Activated CD4-positive, alpha-beta T cell treated with anti-CD3 and anti-CD28 coated beads for 48 hours (primary cell): ENCODE measurements at regions not wholly inside any gene's neighbourhood (a gene's known extent, or its start where the extent isn't known, plus 50 kb on each side); places are given as distances from the start of the nearest gene placed in this dataset.
"Not testable (repeated sequence)": the region's sequence is repeated elsewhere in the genome, so short reads cannot be mapped to it uniquely, and the experiment has no call there.

ENCODE experiments used
- DNase-seq: peaks from one replicate; pipeline ENCODE4 v3.0.0-alpha.2; 2020

DNA sequence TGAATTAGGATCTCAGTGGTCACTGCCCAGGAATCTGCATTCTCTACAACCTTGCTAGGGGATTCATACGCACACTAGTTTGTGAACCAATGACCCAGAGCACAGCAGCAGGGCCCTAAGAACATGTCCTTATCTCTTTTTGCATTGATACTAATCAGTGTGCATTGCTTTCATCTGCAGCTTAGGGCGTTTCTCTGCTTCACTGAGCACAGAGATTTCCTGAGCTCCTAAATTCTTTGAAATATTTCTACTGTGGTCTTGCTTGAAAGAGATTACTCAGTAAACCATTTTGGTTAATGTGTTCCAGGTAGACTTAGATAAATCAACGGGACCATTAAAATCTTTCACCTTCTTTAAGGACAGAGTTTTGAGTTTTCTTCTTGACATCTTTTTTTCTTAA, 351.3 kb upstream of the KITLG start:
- DNase-seq = no peak

DNA sequence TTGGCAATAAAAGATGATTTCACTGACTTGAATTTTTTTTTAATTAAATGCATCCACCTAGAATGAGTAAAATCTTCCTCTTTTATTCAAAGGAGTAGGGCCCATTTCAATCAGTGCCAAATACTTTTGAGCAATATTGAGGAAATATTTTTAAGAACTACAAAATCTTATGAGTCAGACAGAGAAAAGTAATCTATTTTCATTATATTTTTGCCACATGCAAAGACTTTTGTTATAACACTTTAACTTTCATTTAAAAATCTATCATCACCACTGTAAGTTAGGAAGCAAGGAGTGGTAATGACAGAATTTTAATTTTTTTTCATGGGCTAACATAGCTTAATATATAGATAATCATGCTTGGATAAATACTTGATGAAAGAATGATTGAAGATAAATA, 345.2 kb upstream of the KITLG start:
- DNase-seq = no peak

DNA sequence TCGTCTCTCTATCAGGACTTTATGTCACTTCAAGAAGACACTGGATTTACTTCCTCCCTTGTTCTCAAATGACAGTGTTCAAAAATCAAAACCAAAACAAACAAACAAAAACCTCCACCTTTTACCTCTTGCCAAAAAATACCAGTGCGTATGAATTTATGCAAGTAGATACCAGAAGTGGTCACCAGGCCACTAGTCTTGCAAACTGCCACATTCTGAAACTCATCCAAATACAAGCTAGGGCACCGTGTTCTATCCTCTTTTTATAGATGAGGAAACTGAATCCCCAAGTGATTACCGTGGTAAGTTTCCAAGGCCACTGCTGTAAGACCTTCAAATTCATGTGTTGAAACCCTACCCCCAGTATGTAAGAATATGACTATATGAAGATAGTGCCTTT, 343.9 kb upstream of the KITLG start:
- no peak for DNase-seq

DNA sequence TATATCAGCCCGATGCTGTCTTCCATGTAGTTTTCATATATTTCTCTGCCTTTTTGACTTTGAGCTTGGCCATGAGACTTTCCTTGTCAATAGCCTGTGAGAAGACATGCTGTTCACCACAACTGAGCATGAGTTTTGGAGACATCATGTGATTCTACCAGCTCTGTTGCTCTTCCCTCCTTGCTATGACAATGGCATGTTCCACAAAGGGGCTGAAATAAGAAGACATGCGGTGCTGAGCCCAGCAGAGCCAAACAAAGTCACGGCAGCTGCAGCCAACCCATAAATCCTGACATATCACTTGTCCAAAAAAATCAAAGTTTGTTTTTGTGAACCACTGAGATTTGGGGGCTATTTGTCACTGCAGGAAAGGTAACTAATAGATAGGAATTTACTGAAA, 343.4 kb upstream of the KITLG start:
- DNase-seq = no peak

DNA sequence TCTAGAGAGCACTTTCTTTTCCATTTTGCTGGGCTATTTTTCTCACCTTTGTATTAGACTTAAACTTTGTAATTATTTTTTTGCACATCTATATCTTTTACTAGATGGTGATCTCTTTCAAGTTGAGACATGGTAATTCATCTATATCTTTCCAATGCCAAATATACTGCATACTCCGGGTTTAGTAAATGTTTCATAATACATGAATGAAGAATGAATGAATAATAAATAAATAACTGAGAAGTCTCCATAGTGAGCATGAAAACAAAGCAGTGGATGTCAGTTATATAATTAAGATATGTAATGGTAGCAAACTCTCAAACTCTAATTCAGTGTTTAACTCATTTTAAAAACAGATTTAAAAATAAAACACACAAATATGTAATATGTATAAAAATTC, 342.5 kb upstream of the KITLG start:
- DNase-seq = no peak

DNA sequence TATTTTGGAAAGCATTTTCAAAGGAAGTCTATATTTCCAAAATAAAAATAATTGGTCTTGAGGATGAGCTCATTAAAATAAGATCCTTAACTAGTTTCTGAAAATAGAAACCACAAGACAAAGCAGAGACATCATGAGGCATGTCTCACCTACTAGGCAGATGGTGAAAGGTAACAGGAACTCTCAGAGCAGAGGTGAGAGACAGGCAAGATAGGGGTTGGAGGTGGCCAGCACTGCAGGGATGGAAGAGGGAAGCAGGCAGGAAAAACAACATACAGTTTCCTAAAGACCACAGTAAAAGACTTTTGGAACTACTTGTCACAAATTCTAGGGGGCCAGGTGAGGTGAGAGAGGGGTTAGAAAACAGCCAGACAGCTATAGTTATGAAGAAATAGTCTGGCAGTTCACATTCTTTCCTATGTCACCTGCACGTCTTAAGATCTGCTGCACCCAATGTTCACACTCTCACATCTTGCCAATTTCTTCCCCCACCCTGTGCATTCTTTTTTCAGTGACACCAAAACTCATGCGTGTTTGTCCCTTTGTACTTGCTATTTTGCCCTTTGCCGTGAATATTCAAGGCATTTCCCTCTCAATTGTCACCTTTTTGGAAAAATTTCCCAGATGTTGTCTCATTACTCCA, 341.7 kb upstream of the KITLG start:
- no peak for DNase-seq

DNA sequence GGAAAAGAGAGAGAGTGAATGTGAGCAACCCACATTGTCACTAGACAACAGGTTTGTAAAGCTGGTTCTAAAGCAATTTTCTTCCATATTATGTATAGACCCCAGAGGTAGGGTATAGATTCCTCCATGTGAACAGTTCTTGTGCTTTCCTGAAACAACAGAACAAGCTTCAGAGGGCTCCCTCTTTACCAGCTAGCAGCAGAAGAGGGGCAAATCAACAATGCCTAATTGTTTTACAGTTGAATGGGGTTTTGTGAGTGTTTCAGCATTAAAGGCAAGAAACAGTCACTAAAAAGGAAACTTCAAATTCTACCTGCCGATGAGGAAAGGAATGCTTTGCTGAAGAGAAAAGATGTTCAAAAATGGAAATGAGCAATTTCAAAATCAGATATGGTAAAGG, 341.2 kb upstream of the KITLG start:
- no peak for DNase-seq

DNA sequence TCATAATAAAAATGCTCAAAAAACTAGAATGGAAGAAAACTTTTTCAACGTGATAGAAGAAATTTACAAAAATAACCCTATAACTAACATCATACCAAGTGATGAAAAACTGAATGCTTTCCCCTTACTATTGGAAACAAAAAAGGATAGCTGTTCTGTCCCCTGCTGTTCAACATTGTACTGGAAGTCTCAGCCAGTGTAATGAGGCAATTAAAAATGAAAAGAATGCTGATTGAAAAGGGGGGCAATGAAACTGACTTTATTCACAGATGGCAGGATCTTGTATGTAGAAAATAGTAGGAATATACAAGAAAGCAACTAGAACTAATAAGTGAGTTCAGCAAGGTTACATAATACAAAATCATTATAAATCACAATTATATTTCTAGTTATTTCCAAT, 337.9 kb upstream of the KITLG start:
- DNase-seq = no peak

DNA sequence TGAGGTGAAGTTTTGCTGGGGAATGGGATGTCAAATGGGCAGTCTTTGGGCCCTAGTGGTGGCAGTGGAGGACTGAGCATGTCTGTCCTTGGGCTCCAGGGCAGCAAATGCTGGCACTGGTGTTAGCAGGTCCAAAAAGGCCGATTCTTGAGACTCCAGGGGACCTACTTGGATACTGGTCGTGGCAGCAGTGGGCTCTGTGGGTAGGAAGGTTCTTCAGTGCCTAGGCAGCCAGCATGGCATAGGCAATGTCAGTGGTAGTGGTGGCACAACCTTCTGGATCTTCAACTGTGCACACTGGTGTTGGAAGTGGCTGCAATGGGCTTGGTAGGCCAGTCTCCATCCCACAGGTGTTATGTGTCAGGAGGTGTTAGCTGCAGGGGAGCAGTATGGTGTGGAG, 334.7 kb upstream of the KITLG start:
- no peak for DNase-seq

DNA sequence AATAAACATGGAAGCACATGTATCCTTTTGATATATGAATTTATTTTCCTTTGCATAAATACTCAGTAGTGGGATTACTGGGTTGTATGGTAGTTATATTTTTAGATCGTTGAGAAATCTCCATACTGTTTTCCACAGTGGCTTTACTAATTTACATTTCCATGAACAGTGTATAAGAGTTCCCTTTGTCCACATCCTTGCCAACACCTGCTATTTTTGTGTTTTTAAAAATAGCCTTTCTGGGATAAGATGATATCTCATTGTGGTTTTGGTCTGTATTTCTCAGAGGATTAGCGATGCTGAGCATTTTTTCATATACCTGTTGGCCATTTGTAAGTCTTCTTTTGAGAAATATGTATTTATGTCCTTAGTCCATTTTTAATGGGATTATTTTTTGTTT, 329.2 kb upstream of the KITLG start:
- DNase-seq = no peak

DNA sequence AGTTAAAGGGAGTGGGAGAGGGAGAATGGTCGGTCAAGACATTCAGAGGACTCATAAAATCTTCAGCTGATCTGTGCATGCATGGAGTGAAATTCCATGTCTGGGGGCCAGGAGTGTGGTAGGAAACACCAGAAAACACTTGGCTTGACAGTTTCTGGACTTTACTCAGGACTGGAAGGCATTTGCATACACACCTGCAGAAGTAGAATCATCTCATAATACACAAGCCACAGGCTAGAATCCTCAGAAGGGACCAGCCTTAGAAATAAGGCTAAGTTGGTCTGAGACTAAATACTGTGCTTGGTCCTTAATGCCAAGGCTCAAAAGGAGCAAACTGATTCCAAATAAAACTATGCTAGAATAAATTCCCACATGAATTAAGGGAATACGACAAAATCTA, 328.1 kb upstream of the KITLG start:
- DNase-seq = no peak

DNA sequence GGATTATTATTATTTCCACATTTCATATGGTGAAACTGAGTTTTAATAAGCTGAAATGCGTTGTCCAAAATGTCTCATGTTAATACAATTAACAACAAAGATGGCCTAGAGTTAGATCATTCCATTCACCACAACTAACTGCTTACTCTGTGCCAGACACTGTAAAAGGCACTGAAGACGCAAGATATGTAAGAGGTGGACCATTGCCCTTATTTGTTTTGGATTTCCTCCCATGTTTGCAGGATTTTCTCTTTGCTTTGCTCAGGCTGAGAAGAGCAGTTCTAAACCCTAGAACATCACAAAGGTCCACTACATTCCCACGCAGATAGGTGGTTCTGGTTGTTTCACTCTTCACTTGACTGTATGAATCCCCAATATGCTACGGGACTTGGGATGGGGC, 324.4 kb upstream of the KITLG start:
- DNase-seq = no peak

DNA sequence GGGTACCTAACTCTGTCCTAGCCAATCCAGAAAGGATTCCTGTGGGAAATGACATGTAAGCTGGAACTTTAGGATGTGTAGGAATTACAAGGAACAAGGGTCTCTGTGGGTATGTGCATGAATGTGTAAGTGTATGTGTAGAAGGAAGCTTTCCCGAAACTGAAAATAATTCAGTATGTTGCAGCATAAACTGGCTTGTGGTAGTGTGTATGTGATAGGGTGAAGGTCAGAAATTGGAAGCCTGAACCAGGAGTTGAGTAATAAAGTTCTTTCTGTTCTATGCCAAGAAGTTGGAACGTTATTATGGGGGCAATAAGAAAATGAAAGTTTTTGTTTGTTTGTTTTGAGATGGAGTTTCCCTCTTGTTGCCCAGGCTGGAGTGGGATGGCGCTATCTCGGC, 323.1 kb upstream of the KITLG start:
- no peak for DNase-seq

DNA sequence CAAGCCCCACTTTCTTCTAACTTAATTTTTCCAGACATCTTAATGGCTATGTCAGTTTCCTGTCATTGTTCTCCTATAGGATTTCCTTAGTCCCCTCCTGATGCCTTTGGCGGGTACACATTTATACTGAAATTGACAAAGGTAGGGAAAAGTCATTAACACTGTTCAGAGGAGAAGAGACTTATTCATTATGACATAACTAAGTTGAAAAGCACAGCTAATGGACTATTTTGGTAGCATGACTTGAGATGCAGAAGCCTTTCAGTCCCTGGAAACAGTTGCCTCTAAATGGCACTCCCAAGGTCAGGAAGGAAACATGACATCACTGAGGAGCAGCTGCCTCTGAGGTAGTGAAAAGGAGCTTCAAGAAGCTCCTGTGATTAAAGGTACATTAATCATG, 317.5 kb upstream of the KITLG start:
- DNase-seq = no peak

DNA sequence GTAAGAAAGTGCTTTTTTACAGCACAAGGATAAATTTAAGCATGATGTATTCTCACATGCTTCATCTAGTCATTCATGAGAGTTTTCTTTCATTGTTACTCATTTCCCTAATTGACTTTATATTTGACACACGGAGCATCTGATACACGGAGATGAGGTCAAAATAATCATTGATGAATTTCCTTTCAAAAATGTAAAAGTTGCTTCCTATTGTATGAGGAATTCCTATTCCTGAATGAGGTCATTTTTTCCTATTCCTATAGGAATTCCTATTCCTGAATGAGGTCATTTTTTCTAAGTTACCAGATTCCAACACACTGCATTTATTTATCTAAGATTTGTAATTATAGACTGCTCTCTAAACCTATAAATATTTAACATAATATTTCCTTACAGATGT, 316.7 kb upstream of the KITLG start:
- no peak for DNase-seq

DNA sequence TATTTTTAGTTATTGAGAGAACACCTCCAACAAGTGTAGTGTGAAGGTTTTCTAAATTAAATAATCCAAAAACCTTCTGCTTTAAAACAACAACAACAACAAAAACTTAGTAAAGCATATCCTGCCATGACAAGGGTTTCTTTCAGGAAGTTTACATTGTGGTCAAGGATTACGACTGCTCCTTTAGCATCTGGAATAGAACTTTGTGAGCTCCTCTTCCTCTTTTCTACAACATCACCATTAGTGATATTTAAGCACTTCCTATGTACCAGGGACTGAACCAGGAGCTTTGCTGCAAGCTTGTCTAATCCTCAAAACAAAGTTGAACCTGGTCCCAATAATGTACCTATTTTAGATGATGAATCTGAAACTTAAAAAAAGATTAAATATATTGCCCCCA, 315.4 kb upstream of the KITLG start:
- DNase-seq = no peak

DNA sequence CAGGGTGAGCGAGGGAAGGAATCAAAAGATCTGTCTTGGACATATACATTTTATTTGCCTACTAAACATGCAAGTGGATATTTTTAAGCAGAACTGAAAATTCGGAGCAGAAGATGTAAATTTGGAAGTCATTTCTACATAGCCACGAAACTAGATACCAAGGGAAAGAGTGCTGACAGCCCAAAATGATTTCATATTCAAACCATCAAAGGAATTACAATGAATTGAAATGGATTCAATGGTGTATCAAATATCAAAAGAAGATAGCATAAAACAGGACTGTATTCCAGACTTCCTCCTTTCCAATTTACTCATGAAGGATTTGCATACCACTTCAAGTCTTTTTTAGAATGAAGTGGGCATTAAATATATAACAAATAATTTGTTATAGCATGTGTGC, 313.5 kb upstream of the KITLG start:
- DNase-seq = no peak

DNA sequence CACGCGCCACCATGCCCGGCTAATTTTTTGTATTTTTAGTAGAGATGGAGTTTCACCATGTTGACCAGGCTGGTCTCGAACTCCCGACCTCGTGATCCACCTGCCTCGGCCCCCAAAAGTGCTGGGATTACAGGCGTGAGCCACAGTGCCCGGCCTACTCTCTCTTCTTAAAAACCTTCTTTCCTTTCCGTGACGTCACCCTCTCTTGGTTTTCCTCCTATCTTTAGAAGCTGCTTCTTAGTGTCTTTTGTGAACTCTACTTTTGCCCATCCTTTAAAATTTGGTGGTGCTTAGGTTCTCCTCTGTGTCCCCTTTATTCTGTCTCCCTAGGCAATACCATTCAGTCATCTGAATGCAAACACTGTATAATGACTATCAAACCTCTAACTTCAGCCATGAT, 311.2 kb upstream of the KITLG start:
- DNase-seq = not testable (repeated sequence)

DNA sequence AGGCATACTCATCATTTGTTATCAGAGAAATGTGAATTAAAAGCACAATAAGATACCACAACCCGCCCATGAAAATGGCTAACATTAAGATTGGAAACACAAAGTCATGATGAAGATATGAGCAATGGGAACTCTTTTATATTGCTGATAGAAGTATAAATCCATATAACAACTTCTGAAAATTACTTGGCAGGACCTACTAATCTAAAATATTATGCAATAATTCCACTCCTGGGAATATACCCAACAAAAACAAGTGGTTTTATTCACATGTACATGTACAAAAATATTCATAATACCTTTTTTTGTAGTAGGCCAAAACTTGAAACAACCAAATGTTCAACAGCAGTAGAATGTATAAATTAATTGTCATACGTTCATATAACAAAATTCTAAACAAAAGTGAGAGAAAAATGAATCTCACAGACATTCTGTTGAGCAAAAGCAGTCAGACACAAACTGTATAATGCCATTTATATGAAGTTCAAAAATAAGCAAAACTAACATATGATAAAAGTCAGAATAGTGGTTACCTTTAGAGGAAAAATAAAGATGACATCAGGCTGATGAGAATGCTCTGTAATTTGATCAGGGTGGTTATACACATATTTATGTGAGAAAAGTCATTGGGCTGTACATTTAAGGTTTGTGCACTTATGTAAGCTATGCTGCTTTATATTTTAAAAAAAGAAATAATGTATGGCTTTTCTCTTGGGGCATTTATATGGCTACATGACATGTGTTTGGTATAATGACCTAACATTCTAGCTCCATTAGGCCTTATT, 309.2 kb upstream of the KITLG start:
- no peak for DNase-seq

DNA sequence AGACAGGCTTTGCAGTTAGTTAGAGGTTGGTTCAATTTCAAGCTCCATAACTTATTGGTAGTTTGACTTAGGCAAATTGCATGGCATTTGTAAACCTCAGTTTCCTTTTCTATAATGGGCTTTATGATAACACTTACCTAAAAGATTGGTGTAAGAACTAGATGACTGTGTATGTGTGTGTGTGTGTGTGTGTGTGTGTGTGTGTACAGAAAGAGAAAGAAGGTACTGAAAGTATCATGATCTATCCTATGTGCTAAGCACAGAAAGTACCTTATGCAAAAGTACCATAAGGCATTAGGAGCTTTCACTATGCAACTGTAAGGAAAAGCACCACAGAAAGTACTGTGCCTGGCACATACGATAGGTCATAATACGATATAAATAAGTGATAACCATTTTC, 304.3 kb upstream of the KITLG start:
- no peak for DNase-seq

DNA sequence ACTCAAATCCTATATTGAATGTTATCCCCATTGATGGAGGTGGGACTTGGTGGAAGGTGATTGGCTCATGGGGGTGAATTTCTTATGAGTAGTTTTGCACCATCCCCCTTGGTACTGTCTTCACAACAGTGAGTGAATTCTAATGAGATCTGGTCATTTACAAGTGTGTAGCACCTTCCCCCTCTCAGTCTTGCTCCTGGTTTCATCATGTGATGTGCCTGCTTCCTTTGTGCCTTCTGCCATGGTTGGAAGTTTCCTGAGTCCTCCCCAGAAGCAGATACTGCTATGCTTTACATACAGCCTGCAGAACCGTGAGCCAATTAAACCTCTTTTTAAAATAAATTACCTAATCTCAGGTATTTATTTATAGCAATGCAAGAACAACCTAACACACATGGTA, 302.4 kb upstream of the KITLG start:
- DNase-seq = no peak

DNA sequence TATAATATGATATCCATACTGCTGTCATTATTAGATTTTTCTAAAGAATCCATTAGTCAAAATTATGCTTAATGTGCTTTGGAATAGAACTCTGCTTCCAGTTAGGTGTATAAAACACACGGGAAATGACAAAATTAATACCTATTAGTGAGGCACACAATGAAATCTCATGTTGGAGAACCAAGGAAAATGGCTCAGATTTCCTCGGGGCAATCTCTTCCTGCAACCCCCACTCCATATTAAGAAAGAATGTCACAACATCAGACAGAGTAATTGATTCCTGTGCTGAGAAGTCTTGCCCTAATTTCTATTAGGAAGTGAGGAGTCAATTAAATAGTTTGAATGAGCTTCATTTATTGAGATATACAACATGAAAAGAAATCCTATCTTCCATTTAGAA, 299.8 kb upstream of the KITLG start:
- no peak for DNase-seq

DNA sequence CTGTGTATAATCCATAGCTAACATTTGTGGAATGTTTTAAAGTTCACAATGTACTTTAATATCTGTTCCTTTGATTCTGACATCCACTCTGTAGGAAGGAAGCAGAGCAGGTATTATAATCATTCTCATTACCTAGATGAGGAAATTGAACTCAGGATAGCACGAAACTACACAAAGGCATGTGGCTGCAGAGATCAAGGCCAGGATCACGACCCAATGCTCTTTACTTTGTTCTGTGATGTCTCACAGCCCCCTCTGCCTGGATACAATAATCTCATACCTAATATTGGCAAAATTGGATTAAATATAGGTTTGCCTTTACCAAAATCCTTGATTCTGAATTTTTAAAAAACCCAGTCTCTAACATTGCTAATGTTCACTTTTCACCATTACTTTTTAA, 298.0 kb upstream of the KITLG start:
- DNase-seq = no peak

DNA sequence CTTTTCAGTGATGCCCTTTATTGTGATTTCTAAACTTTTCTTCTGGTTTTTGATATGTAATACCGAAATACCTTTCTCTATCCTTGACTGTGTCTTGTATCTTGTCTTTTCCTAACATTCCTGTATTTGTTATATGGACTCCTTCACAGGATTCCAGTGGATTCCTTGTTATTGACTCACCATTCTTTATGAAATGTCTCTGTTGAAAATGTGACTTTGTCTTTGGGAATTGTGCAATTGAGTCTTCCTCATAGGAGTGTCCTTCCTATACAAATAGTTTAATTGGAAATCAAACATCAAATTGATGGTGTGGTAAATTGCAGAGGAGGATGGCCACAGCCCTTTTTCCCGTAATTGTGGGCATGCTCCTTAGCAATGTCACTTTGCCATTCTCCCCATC, 296.6 kb upstream of the KITLG start:
- DNase-seq = no peak
